GM18867 (cell line): ENCODE measurements at regions not wholly inside any gene's neighbourhood (a gene's known extent, or its start where the extent isn't known, plus 50 kb on each side); places are given as distances from the start of the nearest gene placed in this dataset.

Source experiments
- ATAC-seq: cut with Tn5 transposase; IDR thresholded peaks from one replicate; pipeline ENCODE4 v1.9.1; 2021; ENCODE audit warnings: mild to moderate bottlenecking, moderate library complexity; ENCODE audit not compliant: unreplicated experiment

DNA sequence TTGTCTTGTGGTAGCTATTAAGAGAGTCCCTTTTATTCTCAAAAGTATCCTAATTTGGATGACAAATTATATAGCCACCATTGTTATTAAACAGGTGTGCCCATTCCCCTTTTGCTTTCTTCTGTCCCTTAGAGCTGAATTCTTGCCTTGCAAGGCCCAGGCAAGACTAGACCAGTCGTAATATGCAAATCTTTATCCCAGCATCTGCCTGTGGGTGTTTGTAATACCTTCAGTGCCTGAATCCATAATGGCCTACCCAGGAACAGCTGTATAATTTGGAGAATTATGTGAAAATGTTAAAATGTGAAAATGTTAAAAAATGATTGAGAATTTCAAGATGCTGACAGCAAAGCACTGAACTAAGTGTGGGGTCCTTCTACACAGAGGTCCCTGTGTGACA is 403.0 kb upstream of the RBMS3 start:
- ATAC-seq, result no peak

- no peak for ATAC-seq
Measured at GRCh38 chr3:28890373-28890772, 390.5 kb upstream of the RBMS3 start.

- ATAC-seq, result no peak
Measured at GRCh38 chr3:28891485-28891884, 389.4 kb upstream of the RBMS3 start.

GRCh38 chr3:28900301-28900700 is 380.6 kb upstream of the RBMS3 start:
- ATAC-seq, result no peak

GRCh38 chr3:28901018-28901417 is 379.9 kb upstream of the RBMS3 start:
- no peak for ATAC-seq

DNA sequence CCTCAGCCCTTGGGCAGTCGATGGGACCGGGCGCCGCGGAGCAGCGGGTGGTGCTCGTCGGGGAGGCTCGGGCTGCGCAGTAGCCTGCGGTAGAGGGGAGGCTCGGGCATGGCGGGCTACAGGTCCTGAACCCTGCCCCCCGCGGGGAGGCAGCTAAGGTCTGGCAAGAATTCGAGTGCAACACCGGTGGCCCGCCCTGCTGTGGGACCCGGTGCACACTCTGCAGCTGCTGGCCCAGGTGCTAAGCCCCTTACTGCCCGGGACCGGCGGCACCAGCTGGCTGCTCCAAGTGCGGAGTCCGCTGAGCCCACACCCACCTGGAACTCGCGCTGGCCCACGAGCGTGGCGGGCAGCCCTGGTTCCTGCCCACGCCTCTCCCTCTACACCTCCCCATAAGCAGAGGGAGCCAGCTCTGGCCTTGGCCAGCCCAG is 377.7 kb upstream of the RBMS3 start:
- ATAC-seq, result no peak

- no peak for ATAC-seq
Measured at GRCh38 chr3:28905798-28906197, 375.1 kb upstream of the RBMS3 start.

DNA sequence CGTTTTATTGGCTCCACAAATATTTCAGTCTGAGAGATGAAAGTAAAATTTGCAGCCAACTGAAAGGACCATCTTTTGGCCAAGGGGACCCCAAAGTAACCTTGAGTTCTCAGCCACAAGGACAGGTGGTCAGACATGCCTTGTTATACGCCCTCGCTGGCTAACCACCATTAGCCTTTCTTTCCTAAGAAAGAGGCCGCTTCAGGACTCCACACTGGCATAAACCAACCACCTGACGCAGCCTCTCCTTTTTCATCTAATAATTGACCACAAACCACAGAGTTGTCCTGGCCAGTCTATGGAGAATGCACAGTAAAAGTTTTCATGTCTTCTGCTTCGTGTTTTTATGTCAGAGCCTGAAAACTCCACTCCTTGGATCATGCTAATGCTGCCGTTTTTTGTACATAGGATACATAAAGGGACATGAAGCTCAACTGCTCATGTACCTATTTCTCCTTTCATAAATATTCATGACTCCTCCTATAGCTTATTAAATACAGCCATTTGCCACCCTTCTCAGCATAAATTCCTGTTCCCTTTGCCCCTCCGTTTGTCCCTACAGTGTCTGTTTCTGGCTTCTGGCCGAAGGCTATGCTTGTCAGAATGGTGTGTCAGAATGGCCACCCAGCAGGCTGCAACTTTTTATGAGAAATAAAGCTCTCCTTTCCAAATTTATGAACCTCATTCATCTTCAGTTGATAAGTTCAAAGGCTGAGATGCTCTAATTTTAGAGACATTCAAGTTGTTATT is 374.1 kb upstream of the RBMS3 start:
- no peak for ATAC-seq

DNA sequence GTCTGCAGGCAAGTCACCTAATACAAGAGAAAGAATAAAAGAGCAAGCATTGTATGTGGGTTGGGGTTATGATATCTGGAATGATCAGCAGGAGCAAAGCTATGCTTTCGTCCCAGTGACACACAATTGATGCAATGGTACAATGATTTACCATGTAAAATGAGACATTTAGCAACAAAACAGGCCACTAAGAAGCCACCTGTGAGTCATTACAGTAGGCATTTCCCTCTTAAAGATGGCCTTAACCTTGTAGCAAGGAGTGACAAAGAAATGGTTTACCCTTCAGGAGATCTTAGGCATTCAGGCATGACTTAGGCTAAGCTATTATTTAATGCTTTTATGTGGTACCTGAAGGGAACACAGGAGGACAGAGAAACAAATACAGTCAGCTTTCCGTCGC is 373.3 kb upstream of the RBMS3 start:
- no peak for ATAC-seq

GRCh38 chr3:28912120-28912885 is 368.6 kb upstream of the RBMS3 start:
- ATAC-seq, result no peak

- ATAC-seq, result no peak
Measured at GRCh38 chr3:28915741-28916500, 364.9 kb upstream of the RBMS3 start.

DNA sequence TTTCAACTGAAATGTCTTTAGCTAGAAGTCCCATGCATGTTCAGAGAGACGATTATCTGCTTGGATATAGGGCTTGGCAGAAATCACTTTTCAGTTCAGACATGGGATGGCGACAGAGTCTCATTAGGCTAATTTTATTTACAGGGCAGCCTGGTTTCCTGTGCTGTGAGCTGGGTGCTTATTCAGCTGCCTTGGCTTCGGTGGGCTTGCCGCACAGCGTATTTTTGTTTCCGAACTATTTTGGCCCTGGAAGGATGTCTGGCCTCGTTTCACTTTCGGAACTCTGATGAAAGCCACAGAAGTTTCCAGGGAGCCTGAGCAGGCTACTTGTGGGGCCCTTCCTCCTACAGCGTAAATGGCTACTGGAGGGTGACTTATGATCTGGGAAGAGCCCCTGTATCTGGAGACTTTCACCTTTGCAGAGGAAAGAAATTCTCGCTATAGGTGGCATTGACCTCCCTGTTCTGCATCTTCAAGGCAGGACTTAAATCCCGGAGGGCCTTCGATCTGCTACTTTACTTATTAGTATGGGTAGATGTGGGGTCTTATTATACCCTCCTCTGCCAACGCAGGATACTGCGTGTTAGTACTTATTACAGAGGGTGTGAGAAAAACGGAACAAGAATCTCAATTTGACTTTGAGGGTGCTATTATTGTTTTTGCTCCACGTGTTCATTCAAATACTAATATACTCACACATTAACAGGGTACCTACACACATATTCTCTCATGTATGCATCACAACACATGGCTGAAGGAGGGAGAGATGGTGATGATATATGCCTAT is 364.0 kb upstream of the RBMS3 start:
- peak; percentile 85 for ATAC-seq

DNA sequence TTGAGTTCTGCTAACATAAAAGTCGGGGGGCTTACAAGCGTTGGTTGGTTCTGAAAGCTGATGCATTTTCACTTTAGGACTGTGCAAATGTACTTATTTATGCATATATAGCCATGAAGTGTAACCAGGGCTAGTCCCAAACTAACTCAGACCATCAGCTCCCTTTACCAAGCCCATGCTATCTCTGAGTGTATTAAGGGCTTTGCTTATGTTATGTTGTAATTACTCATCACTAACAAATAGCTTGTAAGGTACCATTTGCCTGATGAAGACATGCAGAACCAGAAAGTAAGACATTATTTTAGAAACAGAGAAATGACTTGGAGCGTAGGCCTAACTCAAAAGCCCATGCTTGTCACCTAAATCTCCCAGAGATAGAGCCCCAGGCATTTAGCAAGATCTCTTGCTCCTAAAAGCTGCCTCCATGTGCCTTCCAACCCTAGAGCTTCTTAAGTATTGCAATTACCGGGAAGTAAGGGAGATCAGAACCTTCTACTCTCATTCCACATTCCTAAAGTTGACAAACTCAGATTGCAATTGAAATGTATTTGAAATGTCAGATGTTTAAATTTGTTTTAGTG is 362.9 kb upstream of the RBMS3 start:
- no peak for ATAC-seq

DNA sequence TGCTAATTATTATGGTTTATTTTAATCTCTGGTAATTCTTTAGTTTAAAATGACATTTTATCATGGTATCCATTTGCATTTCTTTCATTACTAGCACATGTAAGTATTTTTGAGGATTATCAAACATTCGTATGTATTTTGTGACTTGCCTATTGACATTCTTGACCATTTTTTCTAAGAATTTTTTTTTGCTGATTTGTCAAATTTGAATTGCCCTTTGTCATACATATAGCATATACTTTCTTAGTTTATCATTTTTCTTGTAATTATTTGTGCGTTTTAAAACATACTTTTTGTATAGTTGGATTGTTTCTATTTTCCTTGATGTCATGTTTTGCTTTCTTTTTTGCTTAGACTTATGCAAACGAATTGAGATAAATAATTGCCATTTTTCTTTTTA is 358.5 kb upstream of the RBMS3 start:
- no peak for ATAC-seq

GRCh38 chr3:28923994-28924393 is 356.9 kb upstream of the RBMS3 start:
- no peak for ATAC-seq

DNA sequence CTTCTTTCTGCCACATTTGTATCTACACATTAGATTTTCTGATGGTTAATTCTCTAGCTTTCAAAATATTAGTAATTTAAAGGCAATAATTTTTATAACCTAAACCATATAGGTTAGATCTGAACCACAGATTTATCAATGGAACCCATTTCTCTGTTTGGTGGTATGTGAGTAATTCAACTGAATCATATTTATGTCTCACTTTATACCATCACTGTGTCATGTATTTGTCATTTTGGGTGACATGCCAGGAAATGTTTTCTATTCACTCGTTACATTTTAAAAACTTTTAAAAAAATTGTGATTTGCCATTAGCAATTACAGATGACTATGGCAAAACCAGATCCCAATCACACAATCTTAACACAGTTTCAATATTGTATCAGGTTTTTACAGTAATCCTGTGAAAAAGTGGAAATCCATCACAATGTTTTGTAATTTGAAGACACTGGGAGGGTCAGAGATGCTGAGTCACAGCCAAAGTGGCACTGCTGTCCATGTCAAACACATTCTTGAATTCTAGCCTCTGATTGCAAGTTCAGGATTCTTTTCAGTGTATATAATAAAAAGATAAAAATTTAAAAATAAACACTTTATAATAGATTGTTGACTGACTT is 356.0 kb upstream of the RBMS3 start:
- ATAC-seq, result no peak

- no peak for ATAC-seq
Measured at GRCh38 chr3:28933337-28933736, 347.5 kb upstream of the RBMS3 start.

- peak; percentile 61 for ATAC-seq
Measured at GRCh38 chr3:28934126-28934813, 346.6 kb upstream of the RBMS3 start.

DNA sequence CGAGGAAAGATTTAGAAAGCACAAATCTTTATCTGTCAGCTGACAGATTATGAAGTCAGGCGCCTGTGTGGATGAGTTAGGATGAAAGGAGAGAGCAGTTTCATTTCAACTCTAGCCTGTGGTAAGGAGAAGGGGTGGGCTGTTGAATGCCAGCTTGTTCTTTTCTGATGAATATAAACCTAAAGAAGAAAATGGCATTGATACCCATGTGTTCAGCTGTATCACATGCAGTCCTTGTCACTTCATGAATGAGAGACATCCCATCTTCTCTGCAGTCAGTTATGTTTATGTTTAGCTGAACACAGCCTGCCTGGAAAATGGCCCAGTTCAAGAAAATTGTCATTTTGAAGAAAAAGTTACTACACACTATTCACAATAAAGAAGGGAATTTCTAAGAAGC is 345.7 kb upstream of the RBMS3 start:
- ATAC-seq, result no peak

DNA sequence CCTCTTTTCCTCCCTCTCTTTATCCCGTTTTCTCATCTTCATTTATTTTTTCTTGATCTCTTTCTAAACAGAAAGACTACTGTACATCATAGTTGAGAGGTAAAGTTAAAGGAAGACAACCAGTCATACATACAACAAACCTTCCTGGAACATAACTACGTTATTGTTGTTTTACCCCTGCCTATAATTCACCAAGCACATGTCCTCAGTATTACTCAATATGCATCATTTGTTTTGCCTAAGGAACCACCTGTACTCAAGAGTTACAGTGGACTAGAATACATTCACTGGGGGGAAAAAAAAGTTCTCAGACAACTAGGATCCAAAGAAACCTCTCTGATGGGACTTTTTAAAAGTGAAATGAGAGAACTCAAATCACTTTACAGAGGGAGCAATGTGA is 344.7 kb upstream of the RBMS3 start:
- no peak for ATAC-seq
